ENCODE measurements at regions not wholly inside any gene's neighbourhood (a gene's known extent, or its start where the extent isn't known, plus 50 kb on each side); places are given as distances from the start of the nearest gene placed in this dataset.

- no peak overlapping the region for H3K27ac Mint-ChIP-seq
- H3K36me3 Mint-ChIP-seq (ENCODE audit: low read depth) = no peaks in the 10 kb centered on the region
- Histone ChIP-seq H3K79me2 (replicated peaks; ENCODE audit: insufficient read depth) (no peaks in the 10 kb centered on the region), H3K36me3 (ENCODE audit: insufficient read depth) (no peaks in the 10 kb centered on the region), H3K27ac (ENCODE audit: low read depth) (no peak overlapping the region), H2AFZ (no peak overlapping the region), H3K4me1 (ENCODE audit: insufficient read depth) (no peaks in the 10 kb centered on the region; the same call in 1 of the 2 replicates), H3K9me2 (ENCODE audit: insufficient read depth) (0 out of 2 replicates have a peak, but pooled peaks cover 3% of the 10 kb centered on the region), H3F3A (replicated peaks; ENCODE audit: low read depth) (no peaks in the 10 kb centered on the region), H3K27me3 (ENCODE audit: insufficient read depth) (no peaks in the 10 kb centered on the region), H3K4me2 (no peak overlapping the region), H3K4me3 (no peak overlapping the region), H4K20me1 (replicated peaks; ENCODE audit: insufficient read depth) (no peaks in the 10 kb centered on the region)
- no peaks in the 10 kb centered on the region; the same call in 2 of the 3 replicates for H3K9me3 Mint-ChIP-seq
- TF ChIP-seq, protein P1, sequence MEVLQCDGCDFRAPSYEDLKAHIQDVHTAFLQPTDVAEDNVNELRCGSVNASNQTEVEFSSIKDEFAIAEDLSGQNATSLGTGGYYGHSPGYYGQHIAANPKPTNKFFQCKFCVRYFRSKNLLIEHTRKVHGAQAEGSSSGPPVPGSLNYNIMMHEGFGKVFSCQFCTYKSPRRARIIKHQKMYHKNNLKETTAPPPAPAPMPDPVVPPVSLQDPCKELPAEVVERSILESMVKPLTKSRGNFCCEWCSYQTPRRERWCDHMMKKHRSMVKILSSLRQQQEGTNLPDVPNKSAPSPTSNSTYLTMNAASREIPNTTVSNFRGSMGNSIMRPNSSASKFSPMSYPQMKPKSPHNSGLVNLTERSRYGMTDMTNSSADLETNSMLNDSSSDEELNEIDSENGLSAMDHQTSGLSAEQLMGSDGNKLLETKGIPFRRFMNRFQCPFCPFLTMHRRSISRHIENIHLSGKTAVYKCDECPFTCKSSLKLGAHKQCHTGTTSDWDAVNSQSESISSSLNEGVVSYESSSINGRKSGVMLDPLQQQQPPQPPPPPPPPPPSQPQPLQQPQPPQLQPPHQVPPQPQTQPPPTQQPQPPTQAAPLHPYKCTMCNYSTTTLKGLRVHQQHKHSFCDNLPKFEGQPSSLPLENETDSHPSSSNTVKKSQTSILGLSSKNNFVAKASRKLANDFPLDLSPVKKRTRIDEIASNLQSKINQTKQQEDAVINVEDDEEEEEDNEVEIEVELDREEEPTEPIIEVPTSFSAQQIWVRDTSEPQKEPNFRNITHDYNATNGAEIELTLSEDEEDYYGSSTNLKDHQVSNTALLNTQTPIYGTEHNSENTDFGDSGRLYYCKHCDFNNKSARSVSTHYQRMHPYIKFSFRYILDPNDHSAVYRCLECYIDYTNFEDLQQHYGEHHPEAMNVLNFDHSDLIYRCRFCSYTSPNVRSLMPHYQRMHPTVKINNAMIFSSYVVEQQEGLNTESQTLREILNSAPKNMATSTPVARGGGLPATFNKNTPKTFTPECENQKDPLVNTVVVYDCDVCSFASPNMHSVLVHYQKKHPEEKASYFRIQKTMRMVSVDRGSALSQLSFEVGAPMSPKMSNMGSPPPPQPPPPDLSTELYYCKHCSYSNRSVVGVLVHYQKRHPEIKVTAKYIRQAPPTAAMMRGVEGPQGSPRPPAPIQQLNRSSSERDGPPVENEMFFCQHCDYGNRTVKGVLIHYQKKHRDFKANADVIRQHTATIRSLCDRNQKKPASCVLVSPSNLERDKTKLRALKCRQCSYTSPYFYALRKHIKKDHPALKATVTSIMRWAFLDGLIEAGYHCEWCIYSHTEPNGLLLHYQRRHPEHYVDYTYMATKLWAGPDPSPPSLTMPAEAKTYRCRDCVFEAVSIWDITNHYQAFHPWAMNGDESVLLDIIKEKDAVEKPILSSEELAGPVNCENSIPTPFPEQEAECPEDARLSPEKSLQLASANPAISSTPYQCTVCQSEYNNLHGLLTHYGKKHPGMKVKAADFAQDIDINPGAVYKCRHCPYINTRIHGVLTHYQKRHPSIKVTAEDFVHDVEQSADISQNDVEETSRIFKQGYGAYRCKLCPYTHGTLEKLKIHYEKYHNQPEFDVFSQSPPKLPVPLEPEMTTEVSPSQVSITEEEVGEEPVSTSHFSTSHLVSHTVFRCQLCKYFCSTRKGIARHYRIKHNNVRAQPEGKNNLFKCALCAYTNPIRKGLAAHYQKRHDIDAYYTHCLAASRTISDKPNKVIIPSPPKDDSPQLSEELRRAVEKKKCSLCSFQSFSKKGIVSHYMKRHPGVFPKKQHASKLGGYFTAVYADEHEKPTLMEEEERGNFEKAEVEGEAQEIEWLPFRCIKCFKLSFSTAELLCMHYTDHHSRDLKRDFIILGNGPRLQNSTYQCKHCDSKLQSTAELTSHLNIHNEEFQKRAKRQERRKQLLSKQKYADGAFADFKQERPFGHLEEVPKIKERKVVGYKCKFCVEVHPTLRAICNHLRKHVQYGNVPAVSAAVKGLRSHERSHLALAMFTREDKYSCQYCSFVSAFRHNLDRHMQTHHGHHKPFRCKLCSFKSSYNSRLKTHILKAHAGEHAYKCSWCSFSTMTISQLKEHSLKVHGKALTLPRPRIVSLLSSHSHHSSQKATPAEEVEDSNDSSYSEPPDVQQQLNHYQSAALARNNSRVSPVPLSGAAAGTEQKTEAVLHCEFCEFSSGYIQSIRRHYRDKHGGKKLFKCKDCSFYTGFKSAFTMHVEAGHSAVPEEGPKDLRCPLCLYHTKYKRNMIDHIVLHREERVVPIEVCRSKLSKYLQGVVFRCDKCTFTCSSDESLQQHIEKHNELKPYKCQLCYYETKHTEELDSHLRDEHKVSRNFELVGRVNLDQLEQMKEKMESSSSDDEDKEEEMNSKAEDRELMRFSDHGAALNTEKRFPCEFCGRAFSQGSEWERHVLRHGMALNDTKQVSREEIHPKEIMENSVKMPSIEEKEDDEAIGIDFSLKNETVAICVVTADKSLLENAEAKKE (CRISPR knock-in tag; IDR thresholded peaks at IDR 0.05) = no peak
- TF ChIP-seq ZNF114 (CRISPR knock-in tag; IDR thresholded peaks at IDR 0.05) = no peak
- TF ChIP-seq POLR2AphosphoS5 (IDR thresholded peaks at IDR 0.05; ENCODE audit: low read depth) = no peak
- TF ChIP-seq, protein P2, sequence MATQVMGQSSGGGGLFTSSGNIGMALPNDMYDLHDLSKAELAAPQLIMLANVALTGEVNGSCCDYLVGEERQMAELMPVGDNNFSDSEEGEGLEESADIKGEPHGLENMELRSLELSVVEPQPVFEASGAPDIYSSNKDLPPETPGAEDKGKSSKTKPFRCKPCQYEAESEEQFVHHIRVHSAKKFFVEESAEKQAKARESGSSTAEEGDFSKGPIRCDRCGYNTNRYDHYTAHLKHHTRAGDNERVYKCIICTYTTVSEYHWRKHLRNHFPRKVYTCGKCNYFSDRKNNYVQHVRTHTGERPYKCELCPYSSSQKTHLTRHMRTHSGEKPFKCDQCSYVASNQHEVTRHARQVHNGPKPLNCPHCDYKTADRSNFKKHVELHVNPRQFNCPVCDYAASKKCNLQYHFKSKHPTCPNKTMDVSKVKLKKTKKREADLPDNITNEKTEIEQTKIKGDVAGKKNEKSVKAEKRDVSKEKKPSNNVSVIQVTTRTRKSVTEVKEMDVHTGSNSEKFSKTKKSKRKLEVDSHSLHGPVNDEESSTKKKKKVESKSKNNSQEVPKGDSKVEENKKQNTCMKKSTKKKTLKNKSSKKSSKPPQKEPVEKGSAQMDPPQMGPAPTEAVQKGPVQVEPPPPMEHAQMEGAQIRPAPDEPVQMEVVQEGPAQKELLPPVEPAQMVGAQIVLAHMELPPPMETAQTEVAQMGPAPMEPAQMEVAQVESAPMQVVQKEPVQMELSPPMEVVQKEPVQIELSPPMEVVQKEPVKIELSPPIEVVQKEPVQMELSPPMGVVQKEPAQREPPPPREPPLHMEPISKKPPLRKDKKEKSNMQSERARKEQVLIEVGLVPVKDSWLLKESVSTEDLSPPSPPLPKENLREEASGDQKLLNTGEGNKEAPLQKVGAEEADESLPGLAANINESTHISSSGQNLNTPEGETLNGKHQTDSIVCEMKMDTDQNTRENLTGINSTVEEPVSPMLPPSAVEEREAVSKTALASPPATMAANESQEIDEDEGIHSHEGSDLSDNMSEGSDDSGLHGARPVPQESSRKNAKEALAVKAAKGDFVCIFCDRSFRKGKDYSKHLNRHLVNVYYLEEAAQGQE (IDR thresholded peaks at IDR 0.05; ENCODE audit: unreplicated experiment) = no peak
- TF ChIP-seq EZH2phosphoT487 (IDR thresholded peaks at IDR 0.05; ENCODE audit: unreplicated experiment) = no peak
- H3K27me3 Mint-ChIP-seq (ENCODE audit: insufficient read depth, low read depth, poor library complexity) = peaks cover 5% of the 10 kb centered on the region
- no peak for DNase-seq (ENCODE audit: low spot score)
- H3K4me3 Mint-ChIP-seq = no peak overlapping the region
- peaks cover 5% of the 10 kb centered on the region for H3K4me1 Mint-ChIP-seq
- no peak for ATAC-seq
Observed at GRCh38 chr1:157412308-157412707, 140.0 kb downstream of the FCRL5 start.
